ENCODE measurements at regions not wholly inside any gene's neighbourhood (a gene's known extent, or its start where the extent isn't known, plus 50 kb on each side); places are given as distances from the start of the nearest gene placed in this dataset.
"Not testable (repeated sequence)": the region's sequence is repeated elsewhere in the genome, so short reads cannot be mapped to it uniquely, and the experiment has no call there.

- DNase-seq = not testable (repeated sequence)
These were observed 954.5 kb upstream of the ADAMTS5 start for GRCh38 chr21:27921421-27921820.

GRCh38 chr21:27917966-27918365 is 951.1 kb upstream of the ADAMTS5 start:
- not testable (repeated sequence) for DNase-seq

DNA sequence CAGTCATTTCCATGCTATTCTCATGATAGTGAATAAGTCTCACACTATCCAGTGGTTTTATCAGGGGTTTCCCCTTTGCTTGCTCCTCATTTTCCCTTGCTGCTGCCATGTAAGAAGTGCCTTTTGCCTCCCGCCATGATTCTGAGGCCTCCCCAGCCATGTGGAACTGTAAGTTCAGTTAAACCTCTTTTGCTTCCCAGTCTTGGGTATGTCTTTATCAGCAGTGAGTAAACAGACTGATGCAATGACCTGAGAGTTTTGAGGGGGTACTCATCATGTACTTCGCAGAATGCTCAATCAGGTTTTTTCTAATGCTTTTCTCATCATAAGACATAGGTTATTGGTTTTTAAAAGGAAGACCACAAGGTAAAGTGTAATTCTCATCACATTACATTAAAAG is 949.4 kb upstream of the ADAMTS5 start:
- DNase-seq = not testable (repeated sequence)

DNA sequence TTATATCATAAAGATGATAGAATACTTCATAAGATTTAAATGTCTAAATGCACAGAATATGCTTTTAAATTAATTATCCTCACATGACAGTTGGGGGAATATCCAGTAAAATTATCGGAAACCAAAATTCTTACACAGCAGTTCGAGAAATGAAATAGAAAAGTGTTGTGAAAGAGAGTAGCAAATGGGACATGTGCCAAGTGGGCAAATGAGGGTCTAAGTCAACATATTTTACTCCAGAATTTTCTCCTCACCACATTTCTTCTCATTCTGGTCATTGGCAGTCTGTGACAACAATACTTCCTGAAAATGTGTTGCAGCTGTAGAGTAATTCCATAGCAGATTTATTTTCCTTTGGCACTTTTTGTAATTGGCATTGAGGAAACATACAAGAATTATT is 945.2 kb upstream of the ADAMTS5 start:
- not testable (repeated sequence) for DNase-seq

DNA sequence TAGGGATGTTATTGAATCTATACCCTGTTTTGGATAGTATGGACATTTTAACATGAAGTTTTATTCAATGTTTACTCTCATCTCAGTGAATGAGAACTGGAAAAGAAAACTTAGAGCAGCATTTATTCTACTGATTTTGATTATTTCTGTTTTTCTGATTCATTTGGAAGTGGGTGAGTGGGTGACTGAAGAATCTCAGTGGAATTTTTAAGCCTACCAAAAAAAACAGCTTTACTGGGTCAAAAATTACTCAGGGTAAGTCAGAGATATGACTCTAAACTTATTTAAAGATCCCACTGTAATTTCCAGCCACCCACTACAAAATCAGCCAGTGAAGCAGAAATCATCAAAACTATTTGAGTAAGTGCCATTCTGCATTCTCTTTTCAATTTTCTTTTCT is 942.6 kb upstream of the ADAMTS5 start:
- not testable (repeated sequence) for DNase-seq

DNA sequence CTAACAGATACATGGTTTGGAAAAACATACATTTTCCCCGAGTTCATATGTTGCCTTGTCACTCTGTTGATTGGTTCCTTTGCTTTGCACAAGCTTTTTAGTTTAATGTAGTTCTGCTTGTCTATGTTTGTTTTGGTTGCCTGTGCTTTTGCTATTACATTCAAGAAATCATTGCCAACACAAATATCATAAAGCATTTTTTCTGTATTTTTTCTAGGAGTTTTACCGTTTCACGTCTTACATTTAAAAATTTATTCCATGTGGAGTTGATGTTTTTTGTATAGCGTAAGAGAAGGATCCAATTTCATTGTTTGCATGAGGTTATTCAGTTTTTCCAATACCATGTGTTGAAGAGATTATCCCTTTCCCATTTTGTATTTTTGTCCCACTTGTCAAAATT is 941.9 kb upstream of the ADAMTS5 start:
- DNase-seq = not testable (repeated sequence)

DNA sequence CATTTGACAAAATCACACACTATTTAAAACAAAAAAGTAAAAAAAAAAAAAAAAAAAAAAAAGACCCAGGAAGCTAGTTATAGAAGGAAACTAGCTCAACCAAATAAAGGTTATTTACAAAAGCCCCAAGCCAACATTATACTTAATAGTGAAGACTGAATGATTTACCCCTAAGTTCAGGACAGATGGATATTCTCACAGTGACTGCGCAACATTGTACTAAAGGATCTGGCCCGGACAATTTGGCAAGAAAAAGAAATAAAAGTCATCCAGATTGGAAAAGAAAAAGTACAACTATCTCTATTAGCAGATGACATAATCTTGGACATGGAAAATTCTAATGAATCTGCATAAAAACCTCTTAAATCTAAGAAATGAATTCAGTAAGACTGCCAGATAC is 936.0 kb upstream of the ADAMTS5 start:
- DNase-seq = not testable (repeated sequence)

DNA sequence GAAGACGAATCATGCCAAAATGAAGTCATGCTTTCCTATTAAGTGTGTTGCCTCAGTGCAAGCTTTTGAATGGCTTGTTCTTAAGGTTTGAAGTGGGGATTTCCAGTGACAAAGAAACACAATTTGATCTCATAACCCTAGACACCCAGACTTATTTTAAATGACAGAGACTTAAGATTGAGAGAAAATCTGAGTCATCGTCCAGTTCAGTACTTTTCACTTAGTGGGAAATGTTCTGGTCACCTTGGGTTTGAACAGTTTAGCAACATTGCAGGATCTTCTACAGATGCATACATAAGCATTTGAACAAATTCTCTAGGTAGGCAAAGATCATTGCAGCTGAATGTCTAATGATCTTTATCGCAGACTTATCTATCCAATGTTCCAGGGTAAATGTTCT is 926.7 kb upstream of the ADAMTS5 start:
- DNase-seq = not testable (repeated sequence)

- not testable (repeated sequence) for DNase-seq
These were observed 924.6 kb upstream of the ADAMTS5 start for GRCh38 chr21:27891495-27891894.

- not testable (repeated sequence) for DNase-seq
These were observed 921.0 kb upstream of the ADAMTS5 start for GRCh38 chr21:27887808-27888455.

- DNase-seq = no peak
These were observed 918.4 kb upstream of the ADAMTS5 start for GRCh38 chr21:27885296-27885711.

DNA sequence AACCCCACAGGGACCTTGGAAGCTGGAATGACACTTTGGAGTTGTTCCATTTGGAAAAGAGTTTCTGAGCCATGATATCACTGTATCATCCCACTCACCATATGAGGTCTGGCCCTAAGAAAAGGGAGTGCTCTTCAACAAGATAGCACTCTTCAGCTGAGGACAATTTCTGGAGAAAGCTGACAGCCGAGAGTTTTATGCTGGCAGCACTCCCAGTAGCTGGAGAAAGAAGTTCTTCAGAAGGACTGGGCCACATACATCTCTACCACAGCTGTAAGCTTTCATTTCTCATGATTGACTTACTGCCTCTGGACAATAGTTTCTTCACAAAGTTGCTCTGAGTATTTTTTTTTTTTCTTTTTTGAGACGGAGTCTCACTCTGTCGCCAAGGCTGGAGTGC is 914.4 kb upstream of the ADAMTS5 start:
- DNase-seq = not testable (repeated sequence)

DNA sequence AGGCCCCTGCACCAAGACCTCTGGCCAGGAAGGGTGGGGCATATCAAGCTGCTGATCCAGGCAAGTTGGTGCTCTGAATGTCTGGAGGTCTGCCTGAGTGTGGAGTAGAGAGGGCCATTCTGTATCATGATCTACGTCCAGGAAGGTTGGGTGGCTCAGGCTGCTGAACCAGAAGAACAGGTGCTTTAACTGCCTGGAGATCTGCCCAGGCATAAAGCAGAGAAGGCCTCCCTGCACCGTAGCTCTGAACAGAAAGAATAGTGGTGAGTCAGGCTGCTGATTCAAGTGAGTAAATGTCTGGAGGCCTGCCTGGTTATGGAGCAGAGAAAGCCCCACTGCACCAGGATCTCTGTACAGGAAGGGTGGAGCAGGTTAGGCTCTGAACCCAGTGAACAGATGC is 905.5 kb upstream of the ADAMTS5 start:
- DNase-seq = not testable (repeated sequence)

DNA sequence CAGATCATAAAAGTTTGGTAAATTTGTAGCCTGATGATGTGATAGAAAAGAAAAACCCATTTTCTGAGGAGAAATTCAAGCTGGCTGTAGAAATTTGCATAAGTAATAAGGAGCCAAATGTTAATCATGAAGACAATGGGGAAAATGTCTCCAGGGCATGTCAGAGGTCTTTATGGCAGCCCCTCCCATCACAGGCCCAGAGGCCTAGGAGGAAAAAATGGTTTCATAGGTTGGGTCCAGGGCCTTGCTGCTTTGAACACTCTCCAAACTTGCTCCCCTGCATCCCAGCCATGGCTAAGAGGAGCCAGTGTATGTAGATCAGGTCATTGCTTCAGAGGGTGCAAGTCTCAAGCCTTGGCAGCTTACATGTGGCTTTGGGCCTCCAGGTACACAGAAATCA is 903.9 kb upstream of the ADAMTS5 start:
- not testable (repeated sequence) for DNase-seq

GRCh38 chr21:27860314-27860955 is 893.5 kb upstream of the ADAMTS5 start:
- DNase-seq = not testable (repeated sequence)

DNA sequence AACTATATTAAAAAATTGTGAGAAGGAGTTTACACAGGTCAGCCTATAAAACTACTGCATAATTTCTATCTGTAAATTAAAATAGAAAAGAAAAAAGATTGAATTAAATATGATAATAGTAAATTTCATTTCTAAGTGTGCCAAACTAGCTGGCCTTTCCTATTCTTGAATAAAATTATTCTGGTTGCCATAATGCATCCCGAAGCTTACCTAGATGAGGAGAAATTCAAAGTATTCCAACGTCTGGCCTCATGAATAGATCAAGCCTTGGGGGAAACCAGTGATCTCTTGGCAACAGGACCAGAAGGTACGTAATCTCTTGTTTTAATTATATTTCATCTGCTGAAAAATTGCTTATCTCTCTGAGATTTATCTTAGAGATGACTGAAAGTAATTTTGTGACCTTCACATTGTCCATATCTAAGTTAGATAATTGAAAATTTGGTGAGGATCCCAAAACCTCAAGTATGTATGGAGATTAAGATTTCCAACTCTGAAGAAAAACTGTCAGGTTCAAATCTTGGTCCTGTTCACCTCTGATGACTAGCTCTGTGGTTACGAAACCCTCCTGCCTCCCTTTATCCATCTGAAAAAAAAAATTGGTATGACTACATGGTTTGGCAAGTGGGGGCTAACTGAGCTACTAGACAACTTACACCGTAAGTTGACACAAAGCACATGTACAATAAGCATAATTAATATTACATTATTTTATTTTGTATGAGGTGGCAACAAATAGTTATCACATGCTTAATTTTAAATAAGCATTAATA is 891.4 kb upstream of the ADAMTS5 start:
- not testable (repeated sequence) for DNase-seq

- not testable (repeated sequence) for DNase-seq
These were observed 890.1 kb upstream of the ADAMTS5 start for GRCh38 chr21:27856988-27857387.

DNA sequence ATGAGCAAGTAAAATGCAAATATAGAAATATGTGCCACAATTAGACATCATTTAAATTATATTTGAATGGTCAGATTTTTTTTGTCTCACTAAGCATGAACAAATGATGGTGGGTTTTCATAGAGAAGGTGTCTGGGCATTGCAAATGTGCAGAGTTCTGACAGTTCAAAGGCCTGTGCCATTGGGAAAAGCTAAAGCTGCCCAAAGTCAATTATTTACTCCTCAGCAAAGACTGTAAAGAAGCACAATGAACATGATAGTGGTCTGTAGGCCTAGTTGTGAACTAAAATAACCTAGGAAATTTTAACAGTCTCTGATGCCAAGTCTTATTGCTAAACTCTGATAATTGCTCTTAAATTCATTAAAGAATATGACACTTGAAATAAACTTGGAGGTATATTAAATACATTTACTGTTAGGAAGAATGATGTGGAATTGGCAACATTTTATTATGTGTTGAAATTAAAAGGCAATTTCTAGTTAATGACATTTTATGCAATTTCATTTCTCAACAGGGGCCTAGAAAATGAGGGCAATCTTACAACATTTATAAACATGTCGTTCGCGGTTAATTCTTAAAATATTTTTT is 874.3 kb upstream of the ADAMTS5 start:
- no peak for DNase-seq

GRCh38 chr21:27840262-27840661 is 873.4 kb upstream of the ADAMTS5 start:
- no peak for DNase-seq

DNA sequence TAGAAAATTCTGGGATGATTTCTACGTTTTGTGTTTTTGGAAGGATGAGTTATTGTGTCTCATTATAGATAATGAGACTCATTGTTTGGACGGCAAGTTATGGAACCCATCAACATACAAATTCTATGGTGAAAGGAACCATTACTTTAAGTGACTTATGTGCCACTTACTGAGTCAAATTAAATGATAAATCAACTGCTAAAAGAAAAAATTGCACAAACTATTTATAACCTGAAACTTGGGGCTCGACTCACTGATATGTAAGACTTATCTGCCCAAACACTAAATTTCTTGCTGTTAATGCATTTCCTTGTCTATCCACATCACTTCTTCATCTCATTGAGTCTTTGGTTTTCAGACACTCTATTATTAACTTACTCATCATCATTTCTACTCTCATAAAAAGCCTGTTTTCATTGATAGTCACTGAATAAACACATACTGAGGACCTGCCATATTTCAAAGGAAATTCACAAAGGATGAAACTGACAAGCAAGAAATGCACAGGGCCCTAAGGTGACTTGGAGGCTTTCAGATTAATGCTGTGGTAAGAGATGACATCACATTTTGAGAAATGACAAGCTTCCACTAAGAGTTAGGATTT is 872.7 kb upstream of the ADAMTS5 start:
- DNase-seq = no peak

DNA sequence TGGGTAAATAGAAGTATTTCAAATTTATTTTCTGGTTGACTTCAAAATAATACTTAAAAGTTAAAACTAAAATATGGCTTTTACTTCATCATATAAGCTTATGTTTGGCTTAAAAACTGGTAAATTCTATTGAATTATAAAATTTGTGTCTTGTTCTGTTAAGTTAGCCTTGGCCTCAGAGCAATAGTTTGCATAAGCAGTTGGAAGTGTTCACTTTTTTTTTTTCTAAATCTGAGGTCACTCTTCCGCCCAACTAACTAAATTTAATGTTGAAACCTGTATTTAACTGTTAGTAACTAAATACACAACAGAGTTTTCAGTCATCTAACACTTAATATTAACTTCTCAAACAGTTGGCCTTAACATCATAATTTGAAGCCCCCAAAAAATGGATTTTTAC is 871.7 kb upstream of the ADAMTS5 start:
- DNase-seq = no peak

DNA sequence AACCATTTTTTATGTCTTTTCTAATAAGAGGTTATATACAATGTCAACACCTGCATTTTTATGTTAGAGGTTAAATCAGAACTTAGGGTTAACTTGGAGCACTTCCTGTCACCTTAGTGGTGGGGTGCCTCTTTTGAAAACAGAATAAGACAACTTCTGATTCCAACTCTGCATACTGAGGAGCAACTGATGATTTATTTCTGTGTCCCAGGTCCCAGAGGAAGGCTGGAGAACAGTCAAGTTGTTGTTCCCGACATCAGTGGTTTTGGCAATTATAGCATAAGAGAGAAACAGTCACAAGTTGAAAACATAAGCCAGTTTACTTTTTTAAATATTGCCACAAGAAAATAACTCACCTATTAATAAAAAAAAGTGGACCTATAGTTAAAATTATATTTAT is 871.0 kb upstream of the ADAMTS5 start:
- DNase-seq = no peak

DNA sequence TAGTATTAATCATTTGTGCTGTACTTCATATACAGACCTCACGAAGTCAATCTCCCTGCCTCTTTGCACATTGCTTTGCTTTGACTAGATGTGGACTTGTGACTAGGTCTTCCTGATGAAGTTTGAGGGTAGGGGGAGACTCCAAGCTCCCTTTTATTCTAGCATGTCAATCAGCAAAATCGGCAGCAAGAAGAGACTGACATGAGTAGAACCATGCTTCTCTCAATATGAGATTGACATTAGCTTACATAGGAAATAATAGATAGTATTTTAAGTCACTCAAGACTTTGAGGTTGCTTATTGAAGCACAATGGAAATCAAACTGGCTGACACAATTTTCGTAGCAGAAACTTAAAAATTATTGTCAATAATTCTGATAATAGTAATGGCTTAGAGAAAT is 866.4 kb upstream of the ADAMTS5 start:
- DNase-seq = no peak
